Renal cortex interstitium (tissue), 11 donors: ENCODE measurements at regions not wholly inside any gene's neighbourhood (a gene's known extent, or its start where the extent isn't known, plus 50 kb on each side); places are given as distances from the start of the nearest gene placed in this dataset.

Source experiments
- DNase-seq, 11 donors: peaks; one replicate each; pipeline ENCODE4 v3.0.0-alpha.2; 2013; ENCODE audit warnings: low read depth in 9 of 11, low spot score in 4 of 11; ENCODE audit errors: extremely low read depth in 1 of 11

DNA sequence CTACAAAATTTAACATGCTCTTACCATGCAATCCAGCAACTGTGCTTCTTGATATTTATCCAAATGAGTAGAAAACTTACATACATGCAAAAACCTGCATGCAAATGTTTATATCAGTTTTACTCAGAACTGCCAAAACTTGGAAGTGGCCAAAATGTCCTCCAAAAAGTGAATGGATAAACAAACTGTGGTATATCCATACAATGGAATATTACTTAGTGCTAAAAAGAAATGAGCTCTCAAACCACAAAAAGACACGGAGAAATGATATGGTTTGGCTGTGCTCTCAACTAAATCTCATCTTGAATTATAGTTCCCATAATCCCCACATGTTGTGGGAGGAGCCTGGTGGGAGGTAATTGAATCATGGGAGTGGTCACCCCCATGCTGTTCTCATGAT, 267.2 kb downstream of the ZEB2 start:
- no peak for DNase-seq

DNA sequence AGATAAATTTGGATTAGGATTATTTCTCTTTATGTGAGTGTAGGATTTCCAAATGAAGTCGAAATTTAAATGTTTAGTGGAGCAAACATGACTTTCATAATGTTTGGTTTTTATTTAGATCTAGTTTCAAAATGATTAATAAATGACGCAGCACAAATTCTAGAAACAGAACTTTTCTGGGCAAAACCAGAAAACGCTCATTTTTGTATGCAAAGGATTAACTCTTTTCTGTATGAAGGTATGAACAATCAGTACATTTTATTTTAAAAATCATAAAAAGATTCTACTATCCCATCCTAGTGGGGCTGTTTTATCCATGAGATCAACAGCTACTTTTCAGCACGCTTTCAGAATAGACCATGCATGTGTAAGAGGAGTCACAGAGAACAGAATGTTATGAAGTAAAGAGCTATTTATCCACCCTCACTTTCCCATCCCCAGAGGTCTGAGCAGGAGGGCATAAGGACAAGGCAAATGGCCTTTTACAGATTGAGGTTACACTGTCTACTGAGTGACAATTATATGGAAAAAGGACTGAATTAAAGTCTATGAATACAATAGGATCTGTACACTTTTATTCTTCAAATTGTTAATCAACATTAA, 270.8 kb downstream of the ZEB2 start:
- DNase-seq: no peak

DNA sequence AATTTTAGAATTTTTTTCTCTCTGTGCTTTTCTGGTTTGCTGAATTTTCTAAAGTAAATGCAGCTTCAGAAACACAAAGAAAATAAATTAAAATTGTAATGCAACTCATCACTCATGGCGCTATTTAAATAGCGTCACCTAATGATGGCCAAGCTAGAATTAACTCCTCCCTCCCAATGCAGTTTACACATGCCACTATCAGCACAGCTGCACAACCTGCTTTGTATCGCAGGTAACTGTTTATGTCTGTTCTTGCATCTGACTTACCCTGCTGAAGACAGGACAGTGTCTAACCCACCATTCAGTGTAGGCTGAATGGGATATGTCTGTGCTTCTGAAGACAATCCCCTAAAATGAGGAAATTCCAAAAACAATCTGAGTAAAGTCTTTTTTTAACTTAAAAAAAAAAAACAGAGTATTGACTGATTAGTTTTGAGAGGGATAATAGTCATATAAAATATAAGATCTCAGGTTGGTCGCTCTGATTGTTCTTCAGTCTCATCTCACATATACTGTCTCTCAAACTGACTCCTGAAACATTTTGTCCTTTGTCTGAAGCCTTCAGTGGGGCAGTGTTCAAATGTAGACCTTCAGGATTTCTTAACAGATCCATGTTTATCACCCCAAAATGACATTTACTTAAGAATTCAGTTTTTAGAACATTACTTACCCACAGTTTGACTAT, 271.4 kb downstream of the ZEB2 start:
- no peak for DNase-seq

DNA sequence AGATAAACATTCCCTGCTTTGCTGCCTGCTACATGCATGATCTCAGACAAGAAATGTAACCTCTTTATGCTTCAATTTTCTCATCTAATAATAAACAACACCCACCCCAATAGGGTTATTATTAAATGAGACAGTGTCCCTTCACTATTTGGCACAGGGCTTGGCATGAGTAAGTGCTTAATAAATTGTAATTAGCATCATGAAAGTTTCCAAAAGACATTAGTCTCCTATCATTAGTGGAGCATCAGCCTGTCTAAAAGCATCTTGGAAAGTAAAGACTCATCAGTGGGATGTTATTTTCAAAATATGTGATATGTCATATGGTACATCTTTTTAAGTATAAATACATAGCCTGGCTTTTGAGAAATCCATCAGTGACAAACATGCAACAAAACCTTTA, 275.0 kb downstream of the ZEB2 start:
- DNase-seq: no peak

DNA sequence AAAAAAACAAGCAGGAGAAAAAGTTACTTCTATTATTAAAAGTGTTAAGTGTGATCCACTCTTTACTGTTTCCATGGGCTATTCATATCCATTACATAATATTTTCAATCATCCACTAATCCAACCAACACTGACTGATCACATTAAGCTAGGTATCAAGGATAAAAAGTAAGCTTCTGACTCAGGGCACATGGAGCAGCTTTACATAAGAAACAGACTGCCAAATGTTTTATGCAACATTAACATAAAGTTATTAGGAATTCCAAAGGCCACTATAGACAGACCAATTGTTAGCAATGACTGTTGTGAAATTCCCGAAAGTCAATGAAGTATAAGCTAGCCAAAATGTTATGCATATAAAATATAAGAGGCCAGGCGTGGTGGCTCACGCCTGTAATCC, 277.6 kb downstream of the ZEB2 start:
- DNase-seq: no peak

DNA sequence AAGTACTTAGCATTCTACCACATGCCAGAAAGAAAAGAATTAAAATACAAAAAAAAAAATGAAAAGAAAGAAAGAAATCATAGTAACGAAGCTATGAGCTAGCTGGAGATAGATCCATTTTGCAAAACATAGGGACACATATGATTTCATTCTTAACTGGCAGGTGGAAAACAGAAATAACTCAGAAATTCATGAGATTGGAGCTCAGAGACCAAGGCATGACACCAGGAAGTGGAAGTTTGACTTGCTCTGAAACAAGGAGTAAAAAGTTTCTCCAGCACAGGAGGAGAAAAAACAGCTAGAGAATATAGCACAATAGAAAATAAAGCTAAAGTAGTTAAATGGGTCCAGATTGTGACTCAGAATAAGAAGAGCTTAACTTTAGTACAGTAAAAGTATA, 278.1 kb downstream of the ZEB2 start:
- no peak for DNase-seq

DNA sequence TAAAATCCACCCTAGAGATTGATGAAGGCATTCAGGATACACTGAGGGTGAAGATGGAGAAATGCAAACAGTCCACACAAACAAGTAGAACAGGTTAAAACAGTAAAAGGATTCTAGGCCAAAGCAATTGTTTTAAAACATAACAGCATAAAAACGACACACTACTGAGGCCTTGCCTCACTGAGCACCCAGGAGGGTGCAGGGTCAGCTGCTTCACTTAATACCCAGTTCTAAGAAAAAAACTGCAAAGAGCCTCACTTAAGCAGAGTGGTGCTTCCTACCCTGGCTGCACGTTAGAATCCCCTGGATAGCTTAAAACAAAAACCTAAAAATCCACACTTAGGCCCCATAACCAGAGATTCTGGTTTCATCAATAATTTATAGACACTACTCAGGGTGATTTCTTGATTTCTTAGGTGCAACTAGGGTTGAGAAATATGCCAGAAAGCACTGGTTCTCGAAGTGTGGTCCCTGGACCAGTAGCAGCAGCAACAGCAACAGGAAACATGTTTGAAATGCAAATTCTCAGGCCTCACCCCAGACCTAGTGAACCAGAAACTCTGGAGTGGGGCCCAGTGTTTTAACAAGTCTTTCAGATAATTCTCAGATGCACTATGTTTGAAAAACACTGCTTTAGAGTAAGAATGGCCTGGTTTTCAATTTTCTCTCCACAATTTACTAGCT, 279.1 kb downstream of the ZEB2 start:
- peak in 2 of 11 donors; percentile 4 to 5 for DNase-seq

DNA sequence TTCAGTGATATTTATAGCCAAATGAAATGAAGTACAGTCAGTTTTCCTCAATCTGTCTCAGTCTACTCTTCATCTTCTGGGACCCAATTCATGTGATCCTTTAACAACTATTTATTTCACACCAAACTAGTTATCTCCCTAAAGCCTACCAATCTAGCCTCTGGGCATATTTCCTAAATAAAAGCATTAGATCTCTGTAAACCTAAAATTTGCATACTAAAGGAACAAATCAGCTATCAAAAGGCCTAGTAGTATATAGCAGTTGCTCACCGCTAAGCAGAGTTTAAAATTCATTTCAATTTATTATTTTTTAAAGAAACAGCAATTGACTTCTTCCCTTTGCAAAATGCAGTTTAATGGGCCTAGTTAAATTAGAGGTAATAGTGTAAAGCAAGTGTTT, 280.2 kb downstream of the ZEB2 start:
- DNase-seq: no peak

DNA sequence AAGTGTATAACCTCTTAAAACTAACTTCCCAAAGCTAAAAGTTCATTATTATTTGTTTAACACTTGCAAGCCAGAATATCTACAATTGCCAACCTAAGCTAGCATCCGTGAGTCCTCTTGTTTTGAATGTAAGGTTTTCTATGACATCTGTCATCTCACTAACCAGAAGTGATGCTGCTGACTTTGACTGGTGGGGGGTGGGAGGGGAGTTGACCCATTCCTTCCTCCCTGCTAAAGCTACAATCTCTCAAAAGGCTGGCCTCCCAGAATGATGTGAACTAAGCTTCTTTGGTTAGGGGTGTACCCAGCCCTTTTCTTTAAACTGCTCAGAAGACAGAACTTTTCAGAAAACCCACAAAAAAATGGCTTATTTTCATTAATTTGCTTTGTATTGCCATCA, 280.6 kb downstream of the ZEB2 start:
- DNase-seq: no peak

DNA sequence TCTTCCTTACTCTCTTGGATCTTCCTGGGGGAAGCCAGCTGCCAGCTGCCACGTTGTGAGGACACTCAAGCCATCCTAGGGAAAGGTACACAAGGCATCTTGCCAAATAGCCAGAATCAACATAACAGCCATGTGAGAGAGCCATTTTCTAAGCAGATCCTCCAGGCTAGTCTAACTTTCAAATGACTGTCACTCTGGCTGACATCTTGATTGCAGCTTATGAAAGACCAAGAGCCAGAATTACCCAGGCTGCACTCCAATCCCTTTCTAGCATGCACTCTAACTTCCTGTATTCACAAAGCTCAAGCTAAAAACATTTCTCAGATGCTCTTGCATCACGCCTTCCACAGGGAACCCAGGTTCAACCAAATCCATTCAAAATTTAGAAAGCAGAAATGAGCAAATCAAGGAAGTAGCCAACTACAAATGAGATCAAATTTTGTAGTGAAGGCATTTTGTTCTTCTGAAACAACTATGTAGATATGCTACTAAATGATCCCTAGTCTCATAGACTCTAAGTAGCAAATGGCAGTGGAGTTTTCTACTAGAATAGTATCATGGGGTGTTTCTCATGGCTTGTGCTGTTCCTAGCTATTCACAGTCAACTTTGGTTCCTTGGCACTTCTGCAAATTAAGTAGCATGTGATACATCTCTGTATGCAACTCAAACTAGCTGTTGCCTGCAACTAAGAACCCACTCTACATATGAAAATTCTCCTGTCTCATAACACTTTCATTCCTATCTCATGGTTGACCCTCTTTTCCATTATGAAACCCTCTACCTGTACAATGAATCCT, 281.9 kb downstream of the ZEB2 start:
- DNase-seq: no peak

DNA sequence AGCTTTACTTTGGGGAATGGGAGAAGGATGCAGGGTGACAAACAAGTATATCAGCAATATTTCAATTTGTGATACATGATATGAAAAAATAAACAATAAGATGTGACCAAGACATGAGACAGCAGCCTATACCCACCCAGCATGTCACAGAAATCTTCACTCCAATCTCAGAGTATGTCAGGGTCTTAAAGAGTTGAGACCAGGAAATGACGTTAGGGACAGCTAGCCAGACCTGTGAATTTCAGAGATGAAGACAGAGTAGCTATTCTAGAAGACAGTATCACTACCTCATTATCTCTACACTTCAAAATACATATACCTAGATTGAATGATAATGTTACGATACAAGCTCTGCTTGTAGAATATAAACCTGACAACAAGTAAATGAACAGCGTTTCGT, 282.8 kb downstream of the ZEB2 start:
- DNase-seq: no peak

DNA sequence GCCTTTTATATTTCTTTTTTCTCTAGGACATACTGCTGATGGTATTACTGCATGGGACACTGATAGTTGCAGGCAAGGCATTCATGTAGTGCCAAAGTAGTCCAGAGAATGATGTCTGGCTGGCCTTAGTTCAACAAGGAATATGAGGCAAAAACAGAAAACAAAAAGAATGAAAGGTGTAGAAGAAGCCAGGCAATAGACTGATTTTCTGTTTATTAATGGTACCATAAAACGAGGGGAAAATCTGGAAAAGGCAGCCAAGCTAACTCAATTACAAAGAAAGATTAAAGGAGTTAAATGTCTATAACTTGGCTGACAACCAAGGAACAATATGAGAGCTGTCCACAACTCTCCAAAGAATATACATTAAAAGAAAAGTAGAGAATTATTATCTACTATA, 284.9 kb downstream of the ZEB2 start:
- no peak for DNase-seq

DNA sequence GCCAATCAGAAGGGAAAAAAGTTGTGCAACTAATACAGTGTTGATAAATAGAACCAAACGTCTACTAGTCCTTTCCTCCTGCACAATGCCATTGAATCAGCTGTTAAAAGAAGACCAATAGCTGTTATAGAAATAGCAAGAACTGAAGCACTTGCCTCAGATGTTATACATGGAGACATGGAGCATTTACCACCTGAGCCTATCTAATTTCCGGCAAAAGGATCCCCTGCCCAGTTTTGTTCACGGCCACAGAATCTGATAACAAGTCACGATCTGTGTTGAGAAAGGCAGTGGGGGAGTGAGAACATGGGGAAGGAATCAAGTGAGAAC, 285.4 kb downstream of the ZEB2 start:
- DNase-seq: no peak

DNA sequence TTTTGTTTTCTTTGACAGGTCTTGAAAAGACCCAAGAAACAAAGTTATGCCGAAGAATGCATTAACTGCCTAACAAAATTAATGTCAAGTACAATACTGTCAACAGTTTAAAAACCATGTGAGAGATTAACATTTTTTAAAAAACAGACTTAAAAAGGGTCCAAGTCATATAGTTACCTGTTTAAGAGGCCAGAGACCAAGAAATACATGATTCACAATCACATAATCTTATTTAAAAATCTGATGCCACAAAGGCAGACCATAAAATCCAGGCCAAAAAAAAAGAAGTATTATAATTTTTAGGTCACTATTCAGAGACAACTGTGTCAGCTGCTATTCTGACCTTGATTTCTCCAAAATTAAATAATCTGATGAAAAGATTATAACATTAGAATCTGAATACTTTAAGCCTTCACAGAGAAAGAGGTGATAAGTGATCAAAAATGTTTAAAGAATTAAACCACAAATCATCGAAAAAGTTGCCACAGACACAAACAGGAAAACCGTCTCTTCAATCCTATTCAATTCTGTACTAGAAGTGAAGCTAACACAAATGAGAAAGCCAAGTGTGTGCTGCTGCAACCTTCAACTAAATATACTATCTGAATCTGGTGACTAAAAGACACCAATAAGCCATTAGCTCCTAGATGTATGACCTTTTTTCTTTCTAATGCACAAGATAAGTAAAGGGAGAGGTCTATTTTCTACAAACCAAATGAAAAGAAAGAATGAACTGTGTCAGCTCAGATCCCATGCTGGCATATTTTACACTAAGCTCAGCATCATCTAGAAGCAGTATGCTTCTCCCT, 286.0 kb downstream of the ZEB2 start:
- DNase-seq: no peak

DNA sequence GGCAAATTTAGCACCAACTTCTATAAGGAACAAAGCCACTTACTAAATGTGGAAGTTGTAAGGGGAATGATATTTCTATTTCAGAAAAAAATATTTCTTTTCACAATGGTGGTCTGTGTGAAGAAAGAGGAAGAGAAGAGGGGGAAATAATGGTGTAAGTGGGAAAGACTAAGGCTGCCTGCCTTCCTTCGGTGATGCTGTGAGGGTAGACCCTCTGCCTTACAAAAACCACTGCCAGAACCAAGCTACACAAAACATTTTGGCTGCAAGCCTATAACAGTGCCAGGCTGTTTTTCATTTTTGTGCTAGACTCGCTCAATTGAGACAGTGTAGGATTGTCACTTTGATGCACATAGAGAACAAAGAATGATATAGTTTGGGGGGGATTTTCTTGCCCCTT, 286.6 kb downstream of the ZEB2 start:
- DNase-seq: no peak

DNA sequence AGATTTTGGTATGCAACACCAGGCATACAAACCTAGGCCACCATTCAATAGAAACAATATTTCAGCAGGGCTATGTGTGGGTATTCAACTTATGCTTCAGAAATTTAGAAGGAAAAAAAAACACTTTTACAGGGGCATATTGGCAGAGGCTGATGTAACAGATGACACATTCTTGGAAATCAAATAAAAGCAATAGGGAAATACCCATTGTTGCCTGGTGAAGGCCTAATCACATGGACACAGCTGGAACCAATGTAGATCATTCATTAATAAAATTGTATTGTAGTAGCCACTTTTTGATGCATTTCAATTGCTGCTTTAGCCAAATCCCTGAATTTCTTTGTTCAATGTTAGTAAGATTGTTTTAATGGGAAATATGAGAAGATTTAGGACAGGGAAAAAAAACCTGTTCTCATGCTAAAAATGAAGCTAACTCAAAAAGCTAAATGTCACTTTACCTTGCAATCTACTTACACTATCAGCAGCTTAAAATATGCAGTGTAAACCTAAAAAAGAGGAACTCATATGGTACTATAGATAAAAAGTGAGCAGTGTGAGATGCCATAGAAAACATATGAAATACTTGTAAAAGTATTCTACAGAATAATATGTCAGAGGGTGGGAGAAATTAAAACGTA, 289.4 kb downstream of the ZEB2 start:
- no peak for DNase-seq

DNA sequence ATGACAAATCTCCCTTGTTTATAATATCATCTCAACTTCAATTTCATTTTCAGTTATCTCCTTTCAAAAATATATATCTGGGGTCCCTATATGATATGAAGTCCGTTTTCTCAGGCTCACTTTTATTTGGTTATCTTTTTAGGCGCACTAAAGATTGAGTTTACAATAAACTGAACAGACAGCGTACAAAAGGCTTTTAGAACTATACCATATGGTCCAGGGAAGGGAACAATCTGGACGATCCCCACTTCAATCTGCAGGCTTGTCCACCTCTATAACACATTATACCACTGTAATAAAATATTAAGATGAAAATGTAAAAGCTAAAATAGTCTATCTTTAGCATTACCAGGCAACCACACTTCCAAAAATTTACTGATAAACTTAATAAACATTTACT, 289.9 kb downstream of the ZEB2 start:
- DNase-seq: no peak

DNA sequence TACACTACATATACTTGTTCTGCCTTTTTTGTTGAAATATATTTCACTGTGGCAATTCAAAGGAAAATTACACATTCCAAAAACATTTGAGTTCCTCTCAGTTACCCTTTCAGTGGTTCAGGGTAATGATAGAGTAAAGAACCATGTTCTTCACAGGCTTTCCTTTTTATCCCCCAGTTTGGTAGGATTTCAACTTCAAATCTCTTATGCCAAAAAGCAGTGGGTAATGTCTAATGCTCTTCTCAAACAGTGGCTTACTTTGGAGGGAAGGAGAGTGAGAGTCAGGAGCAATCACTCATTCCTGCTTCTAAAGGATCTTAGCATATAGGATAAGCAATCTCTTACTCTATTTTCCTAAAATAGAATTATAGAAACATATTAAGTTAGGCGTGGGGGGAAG, 290.6 kb downstream of the ZEB2 start:
- no peak for DNase-seq
